LNCaP clone FGC (cell line): ENCODE measurements at regions not wholly inside any gene's neighbourhood (a gene's known extent, or its start where the extent isn't known, plus 50 kb on each side); places are given as distances from the start of the nearest gene placed in this dataset.

Experiments
- DNase-seq: peaks from one replicate; pipeline ENCODE4 v3.0.0-alpha.2; 2011; ENCODE audit warnings: low read depth
- H3K4me3 ChIP-seq: 2 replicates; pipeline ENCODE4 v1.5.1; 2011; ENCODE audit warnings: mild to moderate bottlenecking, low read depth, low read length, control low read depth
- TF ChIP-seq, protein P1 (sequence below): IDR thresholded peaks from 2 replicates; pipeline ENCODE4 v1.5.1; 2012; ENCODE audit warnings: mild to moderate bottlenecking; ENCODE audit not compliant: control insufficient read depth, insufficient read depth; ENCODE audit errors: extremely low read depth

DNA sequence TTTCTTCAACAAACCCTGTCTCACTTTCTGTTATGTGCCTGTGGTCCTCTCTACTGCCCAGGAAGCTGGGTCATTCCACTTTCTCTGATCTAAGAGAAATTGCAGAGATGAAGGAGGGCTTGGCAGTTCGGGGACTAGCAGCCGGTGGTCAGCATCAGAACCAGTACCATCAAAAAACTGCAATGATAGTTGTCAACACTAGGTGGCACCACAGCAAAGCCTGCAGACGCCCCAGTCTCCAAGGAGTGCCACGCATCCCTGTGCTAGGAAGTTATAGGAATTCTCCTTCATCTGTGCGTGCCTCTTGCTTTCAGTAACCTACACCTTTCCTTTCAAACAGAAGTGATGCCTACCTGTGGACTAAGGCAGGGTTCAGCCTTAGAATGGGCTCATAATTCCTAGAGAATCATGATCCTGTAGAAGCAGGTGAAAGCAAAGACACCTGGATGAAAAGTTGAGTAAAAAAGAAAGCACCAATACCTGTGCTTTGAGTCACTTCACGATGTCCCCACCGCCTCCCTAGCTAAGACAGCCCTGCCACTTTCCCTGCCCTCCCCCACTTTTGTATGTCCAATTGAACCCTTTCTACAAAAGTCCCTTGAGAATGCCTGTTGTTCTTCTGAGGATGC is 129.2 kb downstream of the ADAMTS1 start:
- DNase-seq = peak; percentile 14
- TF ChIP-seq, protein P1, sequence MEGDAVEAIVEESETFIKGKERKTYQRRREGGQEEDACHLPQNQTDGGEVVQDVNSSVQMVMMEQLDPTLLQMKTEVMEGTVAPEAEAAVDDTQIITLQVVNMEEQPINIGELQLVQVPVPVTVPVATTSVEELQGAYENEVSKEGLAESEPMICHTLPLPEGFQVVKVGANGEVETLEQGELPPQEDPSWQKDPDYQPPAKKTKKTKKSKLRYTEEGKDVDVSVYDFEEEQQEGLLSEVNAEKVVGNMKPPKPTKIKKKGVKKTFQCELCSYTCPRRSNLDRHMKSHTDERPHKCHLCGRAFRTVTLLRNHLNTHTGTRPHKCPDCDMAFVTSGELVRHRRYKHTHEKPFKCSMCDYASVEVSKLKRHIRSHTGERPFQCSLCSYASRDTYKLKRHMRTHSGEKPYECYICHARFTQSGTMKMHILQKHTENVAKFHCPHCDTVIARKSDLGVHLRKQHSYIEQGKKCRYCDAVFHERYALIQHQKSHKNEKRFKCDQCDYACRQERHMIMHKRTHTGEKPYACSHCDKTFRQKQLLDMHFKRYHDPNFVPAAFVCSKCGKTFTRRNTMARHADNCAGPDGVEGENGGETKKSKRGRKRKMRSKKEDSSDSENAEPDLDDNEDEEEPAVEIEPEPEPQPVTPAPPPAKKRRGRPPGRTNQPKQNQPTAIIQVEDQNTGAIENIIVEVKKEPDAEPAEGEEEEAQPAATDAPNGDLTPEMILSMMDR = peak; percentile 79
- H3K4me3 ChIP-seq = no peak overlapping the region

DNA sequence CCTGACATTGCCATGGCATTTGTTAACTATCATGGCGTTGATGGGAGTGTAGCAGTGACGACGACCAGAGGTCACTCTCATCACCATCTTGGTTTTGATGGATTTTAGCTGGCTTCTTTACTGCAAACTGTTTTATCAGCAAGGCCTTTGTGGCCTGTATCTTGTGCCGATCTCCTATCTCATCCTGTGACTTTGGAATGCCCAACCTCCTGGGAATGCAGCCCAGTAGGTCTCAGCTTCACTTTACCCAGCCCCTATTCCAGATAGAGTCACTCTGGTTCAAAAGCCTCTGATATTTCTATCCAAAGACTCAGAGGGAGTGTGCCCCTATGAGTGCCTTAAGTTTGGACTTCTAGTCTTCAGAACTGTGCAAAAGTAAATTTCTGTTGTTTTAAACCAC is 130.1 kb downstream of the ADAMTS1 start:
- H3K4me3 ChIP-seq = no peak overlapping the region
- TF ChIP-seq, protein P1 = no peak
- DNase-seq = no peak

DNA sequence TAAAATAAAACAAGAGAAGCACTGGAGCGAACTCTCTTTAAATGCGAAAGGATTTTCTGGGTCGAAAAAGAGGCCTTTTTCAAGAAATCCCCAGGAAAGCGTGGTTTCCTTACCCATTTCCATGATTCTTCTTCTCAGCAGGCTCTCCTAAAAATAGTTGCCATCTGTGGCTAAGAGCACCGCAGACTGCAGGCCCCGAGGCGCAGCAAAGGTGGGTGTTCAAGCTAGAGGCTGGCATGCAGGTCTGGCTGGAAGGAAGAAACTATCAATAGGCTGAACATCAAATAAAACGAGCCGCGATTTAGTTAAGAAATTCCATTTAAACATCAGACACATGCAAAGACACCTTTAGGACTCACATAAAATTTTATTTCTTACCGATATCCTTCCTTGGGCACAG is 135.1 kb downstream of the ADAMTS1 start:
- TF ChIP-seq, protein P1 = no peak
- no peak for DNase-seq
- no peak overlapping the region for H3K4me3 ChIP-seq

DNA sequence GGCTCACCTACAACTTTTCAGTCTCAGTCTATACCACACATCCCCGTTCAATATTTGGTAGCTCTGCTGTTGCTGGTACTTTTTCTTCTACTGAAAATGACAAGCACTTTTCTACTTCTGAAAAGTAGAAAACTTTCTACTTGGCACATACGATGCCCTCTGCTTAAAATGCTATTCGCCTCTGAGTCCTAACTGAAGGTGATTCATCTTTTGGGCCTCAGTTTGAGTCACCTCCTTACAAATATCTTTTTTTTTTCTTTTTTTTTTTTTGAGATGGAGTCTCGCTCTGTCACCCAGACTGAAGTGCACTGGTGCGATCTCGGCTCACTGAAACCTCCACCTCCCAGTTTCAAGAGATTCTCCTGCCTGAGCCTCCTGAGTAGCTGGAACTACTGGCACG is 136.0 kb upstream of the CYYR1 start:
- DNase-seq = no peak
- no peak overlapping the region for H3K4me3 ChIP-seq
- TF ChIP-seq, protein P1 = no peak

DNA sequence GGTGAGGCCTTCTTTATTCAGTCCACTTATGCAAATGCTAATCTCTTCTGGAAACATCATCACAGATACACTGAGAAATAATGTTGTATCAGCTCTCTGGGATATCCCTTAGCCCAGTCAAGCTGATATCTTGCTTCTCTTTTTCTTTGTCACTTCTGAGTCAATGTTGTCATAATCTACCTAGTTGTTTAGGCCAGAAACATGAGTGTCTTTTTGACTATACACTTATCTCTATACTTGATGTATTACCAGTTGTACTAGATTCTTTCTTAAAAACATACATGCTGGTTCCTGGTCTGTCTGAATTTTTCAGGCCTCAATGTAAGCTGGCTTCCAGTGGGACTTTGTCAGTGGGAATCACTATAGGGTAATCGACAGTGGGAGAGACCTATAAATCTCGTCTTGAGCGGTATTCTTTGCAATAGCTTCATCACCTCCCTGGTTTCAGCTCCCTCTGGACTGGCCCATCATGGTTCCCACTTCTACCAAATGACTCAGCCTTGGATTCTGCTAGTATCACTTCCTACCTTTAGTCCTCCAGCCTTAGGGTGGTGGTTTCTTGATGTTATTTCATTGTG is 135.2 kb upstream of the CYYR1 start:
- TF ChIP-seq, protein P1 = no peak
- no peak overlapping the region for H3K4me3 ChIP-seq
- DNase-seq = no peak

DNA sequence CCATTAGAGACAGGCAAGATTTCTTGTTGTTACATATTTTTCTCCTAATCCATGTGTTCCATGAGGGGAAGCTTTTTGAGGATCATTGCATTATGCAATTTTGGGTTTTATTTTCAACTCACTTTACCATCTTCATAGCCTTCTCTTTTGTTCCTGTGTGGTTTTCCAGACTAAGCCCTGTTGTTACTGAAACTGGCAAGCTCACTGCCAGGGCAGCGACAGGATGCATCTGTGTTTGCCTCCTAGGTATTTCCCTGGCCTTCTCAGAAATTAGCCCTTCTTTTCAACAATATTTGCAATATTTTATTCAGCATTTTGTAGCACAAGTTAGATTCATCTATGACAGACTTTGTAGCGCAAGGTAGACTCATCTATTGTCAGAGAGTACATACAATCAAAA is 134.2 kb upstream of the CYYR1 start:
- no peak overlapping the region for H3K4me3 ChIP-seq
- no peak for DNase-seq
- TF ChIP-seq, protein P1 = no peak

DNA sequence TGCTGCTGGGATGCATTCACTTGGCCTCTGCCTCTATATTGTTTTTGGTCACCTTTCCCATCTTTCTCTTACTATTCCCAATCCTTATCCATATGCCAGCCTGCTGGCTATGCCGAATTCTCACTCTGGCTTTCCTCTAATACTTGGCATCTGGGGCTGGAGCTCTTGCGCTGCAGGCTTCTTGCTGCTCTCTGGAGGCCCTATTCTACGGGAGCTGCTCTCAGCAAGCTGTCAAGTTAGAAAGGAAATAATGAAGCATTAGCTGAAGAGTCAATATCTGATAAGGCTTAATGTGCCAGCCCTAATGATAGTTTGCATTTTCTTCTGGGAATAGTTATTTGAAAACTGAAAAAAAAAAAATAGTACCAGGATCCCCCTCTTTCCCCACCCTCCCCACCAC is 125.3 kb upstream of the CYYR1 start:
- no peak for DNase-seq

More for the DNA sequence above, 125.3 kb upstream of the CYYR1 start:
- TF ChIP-seq, protein P1 = no peak
- H3K4me3 ChIP-seq = no peak overlapping the region
